ENCODE measurements at regions not wholly inside any gene's neighbourhood (a gene's known extent, or its start where the extent isn't known, plus 50 kb on each side); places are given as distances from the start of the nearest gene placed in this dataset.
"Not testable (repeated sequence)": the region's sequence is repeated elsewhere in the genome, so short reads cannot be mapped to it uniquely, and the experiment has no call there.

DNA sequence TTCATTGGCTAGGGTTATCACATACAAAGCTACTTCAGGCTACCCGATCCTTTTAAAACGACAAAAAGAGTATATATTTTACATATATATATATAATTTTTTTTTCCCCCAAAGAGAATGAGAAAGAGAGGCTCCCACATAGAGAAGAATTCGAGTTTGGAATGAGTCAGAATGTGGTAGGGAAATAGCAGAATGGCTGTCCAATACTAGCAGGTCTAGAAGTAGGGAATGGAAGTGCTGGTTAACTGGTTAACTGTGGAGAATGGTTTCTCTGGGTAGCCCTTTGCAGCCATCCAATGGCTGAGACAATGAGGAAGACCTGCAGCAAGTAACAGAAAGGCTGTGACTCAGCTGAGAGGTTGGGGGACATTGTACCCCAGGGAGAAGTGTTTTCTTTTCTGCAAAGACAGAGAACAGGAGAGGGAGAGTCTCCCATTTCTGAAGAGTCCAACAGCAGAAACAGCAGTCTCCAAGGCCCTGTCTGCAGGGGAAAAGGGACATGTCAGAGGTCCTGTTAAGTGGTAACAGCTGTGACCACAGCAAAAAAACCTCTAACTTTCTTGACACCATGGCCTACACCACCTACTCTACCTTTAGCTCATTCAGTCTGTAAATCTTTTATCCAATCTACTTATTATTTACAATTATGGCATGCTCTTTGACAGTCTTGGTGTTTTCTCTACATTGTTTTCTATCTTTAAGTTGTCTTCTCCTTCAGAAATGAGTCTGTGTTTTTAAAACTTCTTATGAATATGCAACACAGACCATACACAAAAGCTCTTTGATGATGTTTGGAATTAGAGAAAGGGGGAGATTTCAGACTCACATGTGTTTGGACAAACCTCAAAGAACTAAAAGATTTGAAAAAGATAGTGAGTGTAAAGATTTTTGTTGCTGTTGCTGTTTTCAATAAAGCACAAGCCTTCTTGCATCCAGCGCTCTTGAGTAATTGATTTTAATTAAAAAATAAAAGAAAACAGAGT lies 116.1 kb upstream of the SLC7A14 start:
- DNase-seq = no peak

GRCh38 chr3:170700054-170700404 lies 114.2 kb upstream of the SLC7A14 start:
- no peak for DNase-seq

- no peak for DNase-seq
Observed at GRCh38 chr3:170699158-170700053, 113.5 kb upstream of the SLC7A14 start.

- DNase-seq = no peak
Observed at GRCh38 chr3:170697908-170698307, 112.0 kb upstream of the SLC7A14 start.

GRCh38 chr3:170697131-170697530 lies 111.3 kb upstream of the SLC7A14 start:
- no peak for DNase-seq

DNA sequence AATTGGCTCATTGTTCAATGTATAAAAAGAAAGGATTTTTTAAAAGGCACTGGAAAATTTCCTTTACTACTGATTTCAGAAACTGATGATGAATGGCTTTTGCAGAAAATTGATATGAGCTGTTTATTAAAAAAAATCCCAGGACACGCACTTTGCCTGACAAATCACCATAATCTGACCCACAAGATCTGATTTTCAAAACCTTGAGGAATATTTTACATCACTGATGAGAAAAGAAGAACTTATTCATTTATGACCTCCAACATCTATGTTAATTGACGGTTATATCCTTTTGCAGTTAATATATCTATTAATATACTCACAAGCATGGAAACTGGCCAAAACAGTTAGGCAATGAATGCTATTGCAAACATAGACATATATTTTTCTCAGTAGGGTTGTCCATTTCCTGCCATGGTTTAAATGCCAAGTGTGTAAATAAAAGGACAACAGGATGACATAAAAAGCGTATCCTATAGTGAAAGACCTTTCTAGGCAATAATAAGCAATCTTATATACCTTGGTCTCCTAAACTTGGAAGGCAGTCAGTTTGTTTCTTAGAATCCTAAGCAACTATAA lies 109.7 kb upstream of the SLC7A14 start:
- no peak for DNase-seq

DNA sequence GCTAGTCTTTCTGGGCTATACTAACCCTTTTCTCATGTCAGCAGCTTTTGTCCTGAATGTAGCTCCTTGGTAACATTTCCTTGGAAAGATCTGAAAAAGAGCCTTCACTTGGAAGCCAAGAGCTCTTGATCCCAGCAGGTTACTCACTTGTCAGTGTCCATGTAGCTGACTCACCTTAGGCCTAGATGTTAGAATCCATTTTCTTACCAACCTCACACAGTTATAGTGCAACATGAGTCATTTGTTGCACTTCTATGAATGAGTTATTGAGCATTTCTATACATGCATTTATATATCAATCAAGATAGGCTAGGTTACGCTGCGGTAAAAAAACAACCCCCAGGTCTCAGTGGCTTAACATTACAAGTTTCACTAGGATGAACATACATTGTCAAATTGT lies 106.8 kb upstream of the SLC7A14 start:
- DNase-seq = no peak

DNA sequence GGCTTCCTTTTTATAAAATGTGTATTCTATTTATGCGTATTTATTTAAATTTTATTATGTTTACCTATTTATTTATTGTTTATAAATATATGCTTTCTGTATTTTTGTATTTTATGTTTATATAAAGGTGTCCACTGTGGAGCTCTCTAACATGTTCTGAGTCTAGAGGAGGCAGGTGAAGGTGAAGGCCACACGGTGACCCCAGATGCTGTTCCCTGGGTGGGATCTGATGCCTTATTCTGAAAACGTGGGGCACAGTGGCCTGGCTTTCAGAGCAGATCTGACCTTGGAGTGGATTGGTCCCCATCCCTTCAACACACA lies 104.7 kb upstream of the SLC7A14 start:
- no peak for DNase-seq

- DNase-seq = no peak
Observed at GRCh38 chr3:170689893-170690660, 104.2 kb upstream of the SLC7A14 start.

GRCh38 chr3:170689296-170689829 lies 103.5 kb upstream of the SLC7A14 start:
- no peak for DNase-seq

- not testable (repeated sequence) for DNase-seq
Observed at GRCh38 chr3:170688222-170688621, 102.3 kb upstream of the SLC7A14 start.

DNA sequence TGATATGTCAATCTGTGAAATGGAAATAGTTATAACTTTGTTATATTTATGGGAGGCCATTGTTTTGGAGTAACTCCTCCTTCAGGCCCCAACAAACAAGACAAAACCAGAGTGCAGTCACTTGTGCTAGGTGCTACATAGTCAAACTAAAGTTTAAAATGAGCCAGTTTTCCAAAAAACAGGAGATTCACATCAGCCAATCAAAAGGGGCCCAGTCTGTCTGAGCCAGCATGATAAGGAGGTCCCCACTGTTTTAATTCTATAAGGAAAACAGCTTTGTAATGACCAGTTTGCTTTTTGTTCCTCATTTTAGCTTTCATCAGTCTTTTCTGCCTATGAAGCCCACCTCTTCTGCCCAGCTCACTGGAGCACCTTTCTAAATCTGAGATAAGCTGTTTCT lies 94.7 kb upstream of the SLC7A14 start:
- no peak for DNase-seq

GRCh38 chr3:170679190-170679589 lies 93.3 kb upstream of the SLC7A14 start:
- no peak for DNase-seq

DNA sequence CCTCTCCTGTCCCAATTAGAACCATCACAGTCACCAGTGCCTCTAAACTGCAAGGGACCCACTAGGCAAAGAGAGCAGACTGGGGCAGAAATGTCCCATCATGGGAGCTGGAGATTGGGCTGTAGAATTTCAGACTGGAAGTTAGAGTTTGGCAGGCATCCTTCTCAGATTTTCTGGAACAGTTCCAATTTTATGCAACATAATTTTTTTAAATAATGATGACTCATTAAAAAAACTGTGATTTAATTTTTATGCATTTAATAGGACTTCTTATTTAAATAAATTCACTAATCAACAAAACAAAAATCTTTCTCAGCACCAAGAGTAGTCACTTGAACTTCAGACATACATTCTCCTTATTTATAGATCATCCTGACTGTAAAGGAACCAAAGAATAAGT lies 84.6 kb upstream of the SLC7A14 start:
- no peak for DNase-seq

DNA sequence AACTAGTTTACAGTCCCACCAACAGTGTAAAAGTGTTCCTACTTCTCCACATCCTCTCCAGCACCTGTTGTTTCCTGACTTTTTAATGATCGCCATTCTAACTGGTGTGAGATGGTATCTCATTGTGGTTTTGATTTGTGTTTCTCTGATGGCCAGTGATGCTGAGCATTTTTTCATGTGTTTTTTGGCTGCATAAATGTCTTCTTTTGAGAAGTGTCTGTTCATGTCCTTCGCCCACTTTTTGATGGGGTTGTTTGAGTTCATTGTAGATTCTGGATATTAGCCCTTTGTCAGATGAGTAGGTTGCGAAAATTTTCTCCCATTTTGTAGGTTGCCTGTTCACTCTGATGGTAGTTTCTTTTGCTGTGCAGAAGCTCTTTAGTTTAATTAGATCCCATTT lies 77.1 kb upstream of the SLC7A14 start:
- DNase-seq = not testable (repeated sequence)

- DNase-seq = no peak
Observed at GRCh38 chr3:170660139-170660538, 74.3 kb upstream of the SLC7A14 start.

DNA sequence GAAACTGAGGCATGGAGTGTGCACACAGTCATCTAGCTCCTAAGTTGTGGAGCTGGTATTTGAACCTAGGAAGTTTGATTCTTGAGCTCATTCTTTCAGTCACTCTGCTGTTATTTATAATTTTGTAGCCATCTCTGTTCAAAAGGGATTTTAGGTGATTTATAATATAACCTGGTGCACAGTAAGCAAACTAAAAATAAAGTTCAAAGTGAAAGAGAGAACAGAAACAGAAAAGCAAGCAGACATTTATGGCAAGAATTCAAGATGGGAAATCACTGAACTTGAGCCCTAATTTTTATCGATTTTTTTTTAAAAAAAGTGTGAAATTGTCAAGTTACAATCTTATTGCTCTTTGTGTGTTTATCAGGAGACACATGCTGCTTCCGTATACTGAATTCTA lies 71.4 kb upstream of the SLC7A14 start:
- DNase-seq = no peak

DNA sequence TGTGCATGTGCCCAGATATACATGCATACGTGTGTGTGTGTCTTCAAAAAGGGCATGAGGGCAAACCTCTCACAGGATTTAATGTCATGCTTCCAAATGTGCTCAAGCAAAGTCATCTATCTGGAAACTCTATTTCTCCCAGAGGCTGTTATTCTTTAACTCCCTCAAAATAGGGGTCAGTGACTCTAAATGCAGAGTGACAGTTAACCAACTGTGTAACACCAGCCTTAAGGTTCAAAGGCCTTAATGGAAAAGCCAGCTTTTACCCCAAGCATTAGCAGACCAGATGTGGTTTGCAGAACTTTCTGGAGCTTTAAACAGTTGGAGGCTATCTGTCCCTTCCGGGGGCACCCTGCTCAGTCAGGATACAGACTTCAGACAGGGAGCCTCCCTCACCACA lies 70.4 kb upstream of the SLC7A14 start:
- DNase-seq = no peak

DNA sequence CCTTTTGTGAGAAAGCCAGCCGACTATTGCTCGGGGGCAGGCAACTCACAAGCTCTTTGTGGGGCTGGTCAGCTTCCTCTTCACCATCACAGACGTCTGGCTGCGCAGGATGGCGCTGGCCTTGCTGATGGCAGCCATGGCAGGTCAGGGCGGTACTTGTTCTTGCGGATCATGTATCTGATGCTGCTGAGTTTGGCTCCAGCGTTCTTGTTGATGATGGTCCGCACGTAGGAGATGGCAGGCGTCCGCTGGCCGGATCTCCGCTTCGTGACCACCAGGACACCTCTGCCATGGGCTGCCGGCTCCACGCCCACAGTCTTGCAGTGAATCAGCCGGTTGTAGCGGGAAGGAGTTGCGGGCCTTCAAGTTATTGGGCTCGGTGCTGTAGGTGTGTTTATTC lies 67.9 kb upstream of the SLC7A14 start:
- DNase-seq = no peak

- no peak for DNase-seq
Observed at GRCh38 chr3:170651260-170651845, 65.5 kb upstream of the SLC7A14 start.

DNA sequence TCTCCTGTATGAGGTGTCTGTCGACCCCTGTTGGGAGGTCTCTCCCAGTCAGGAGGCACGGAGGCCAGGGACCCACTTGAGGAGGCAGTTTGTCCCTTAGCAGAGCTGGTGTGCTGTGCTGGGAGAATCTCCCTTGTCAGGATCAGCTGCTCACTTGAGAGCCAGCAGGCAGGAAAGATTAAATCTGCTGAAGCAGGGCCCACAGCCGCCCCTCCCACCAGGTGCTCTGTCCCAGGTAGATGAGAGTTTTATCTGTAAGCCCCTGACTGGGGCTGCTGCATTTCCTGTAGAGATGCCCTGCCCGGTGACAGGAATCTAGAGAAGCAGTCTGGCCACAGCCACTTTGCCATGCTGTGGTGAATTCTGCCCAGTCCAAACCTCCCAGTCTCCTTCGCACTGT lies 64.7 kb upstream of the SLC7A14 start:
- DNase-seq = not testable (repeated sequence)

DNA sequence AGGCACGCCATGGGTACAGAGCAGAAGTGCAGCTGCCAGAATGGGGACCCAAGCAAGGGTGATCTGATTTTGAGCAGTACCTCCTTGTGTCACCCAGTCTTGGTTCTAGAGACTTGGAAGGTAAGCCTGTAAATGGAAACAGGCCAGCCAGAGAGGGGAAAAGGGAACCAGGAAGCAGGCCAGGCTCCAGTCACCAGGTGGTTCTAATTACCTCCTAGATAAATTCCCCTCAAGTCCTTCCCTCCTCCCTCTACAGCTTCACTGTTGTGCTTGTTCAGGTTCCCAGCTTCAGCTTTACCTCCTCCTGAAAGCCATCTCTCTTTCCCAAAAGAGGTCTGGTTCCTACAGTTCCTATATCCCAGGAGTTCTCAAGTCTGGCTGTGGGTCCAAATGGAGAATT lies 58.8 kb upstream of the SLC7A14 start:
- DNase-seq = no peak
